ENCODE measurements at regions not wholly inside any gene's neighbourhood (a gene's known extent, or its start where the extent isn't known, plus 50 kb on each side); places are given as distances from the start of the nearest gene placed in this dataset.

GRCh38 chr1:55833529-55834091, 618.4 kb upstream of the USP24 start:
- no peak for TF ChIP-seq POLR2AphosphoS5 (IDR thresholded peaks at IDR 0.05)
- TF ChIP-seq CTCF (IDR thresholded peaks at IDR 0.05) = no peak
- no peak for TF ChIP-seq POLR2A (IDR thresholded peaks at IDR 0.05)
- no peak for TF ChIP-seq EP300 (IDR thresholded peaks at IDR 0.05)

Data from suprapubic skin (tissue), 4 donors.